ENCODE measurements at regions not wholly inside any gene's neighbourhood (a gene's known extent, or its start where the extent isn't known, plus 50 kb on each side); places are given as distances from the start of the nearest gene placed in this dataset.
"Not testable (repeated sequence)": the region's sequence is repeated elsewhere in the genome, so short reads cannot be mapped to it uniquely, and the experiment has no call there.

- H4K20me1 ChIP-seq (ENCODE audit: insufficient read depth, low read length); H3K18ac ChIP-seq (ENCODE audit: low read depth, low read length); H2BK120ac ChIP-seq (ENCODE audit: low read depth, low read length); H3K4me2 ChIP-seq (ENCODE audit: low read depth, low read length); in situ Hi-C loops (cut with MboI; ENCODE audit: low sequenced_read_pairs); ATAC-seq (ENCODE audit: low read depth); CTCF ChIA-PET; H3K4me1 ChIP-seq (ENCODE audit: control insufficient read depth, insufficient read depth, low read length); dilution Hi-C loops (cut with HindIII; ENCODE audit: low sequenced_read_pairs, unreplicated experiment); H2BK20ac ChIP-seq (ENCODE audit: low read depth, low read length); H3K27me3 ChIP-seq (ENCODE audit: control insufficient read depth, insufficient read depth, low read length); H3K27ac ChIP-seq (ENCODE audit: insufficient read depth, low read length); H2AK9ac ChIP-seq (replicated peaks; ENCODE audit: low read depth, low read length, poor library complexity); H3K4me3 ChIP-seq (ENCODE audit: insufficient read depth, low read depth, low read length); DNase-seq; H4K5ac ChIP-seq (ENCODE audit: low read depth, low read length); H3K14ac ChIP-seq (replicated peaks; ENCODE audit: low read depth, low read length); H4K91ac ChIP-seq (ENCODE audit: insufficient read depth, low read depth, low read length); H3K56ac ChIP-seq (ENCODE audit: extremely low read depth, insufficient read depth, low read length); H3K79me1 ChIP-seq (ENCODE audit: low read depth in 1 of 2, low read length in 2 of 2); H2BK15ac ChIP-seq (ENCODE audit: low read depth, low read length); H3K23ac ChIP-seq (ENCODE audit: low read depth, low read length); H2BK5ac ChIP-seq (ENCODE audit: low read depth, low read length, poor library complexity, severe bottlenecking); H2AK5ac ChIP-seq (ENCODE audit: low read depth, low read length); H2AFZ ChIP-seq (replicated peaks; ENCODE audit: low read length, poor library complexity); H3K9me3 ChIP-seq (ENCODE audit: control insufficient read depth, insufficient read depth, low read length); H3K9me1 ChIP-seq (ENCODE audit: insufficient read depth, low read length); BruUV-seq (replicated peaks); POLR2A ChIA-PET (ENCODE audit: unreplicated experiment); H3K4ac ChIP-seq (ENCODE audit: low read depth, low read length); H3K36me3 ChIP-seq (ENCODE audit: control insufficient read depth, insufficient read depth, low read length); H3K9ac ChIP-seq (ENCODE audit: low read depth, low read length); intact Hi-C loops (cut with micrococcal nuclease); H4K8ac ChIP-seq (ENCODE audit: low read depth in 2 of 2, low read length in 2 of 2): not testable (repeated sequence)
- WGBS, 2 experiments (ENCODE audit: extremely low coverage in 2 of 2, insufficient read length in 1 of 2), result no CpG with 5 or more reads among the region's 16 CpGs
Observed at GRCh38 chr1:219863816-219864215, 64.5 kb downstream of the SLC30A10 start.
